ENCODE measurements at regions not wholly inside any gene's neighbourhood (a gene's known extent, or its start where the extent isn't known, plus 50 kb on each side); places are given as distances from the start of the nearest gene placed in this dataset.

DNA sequence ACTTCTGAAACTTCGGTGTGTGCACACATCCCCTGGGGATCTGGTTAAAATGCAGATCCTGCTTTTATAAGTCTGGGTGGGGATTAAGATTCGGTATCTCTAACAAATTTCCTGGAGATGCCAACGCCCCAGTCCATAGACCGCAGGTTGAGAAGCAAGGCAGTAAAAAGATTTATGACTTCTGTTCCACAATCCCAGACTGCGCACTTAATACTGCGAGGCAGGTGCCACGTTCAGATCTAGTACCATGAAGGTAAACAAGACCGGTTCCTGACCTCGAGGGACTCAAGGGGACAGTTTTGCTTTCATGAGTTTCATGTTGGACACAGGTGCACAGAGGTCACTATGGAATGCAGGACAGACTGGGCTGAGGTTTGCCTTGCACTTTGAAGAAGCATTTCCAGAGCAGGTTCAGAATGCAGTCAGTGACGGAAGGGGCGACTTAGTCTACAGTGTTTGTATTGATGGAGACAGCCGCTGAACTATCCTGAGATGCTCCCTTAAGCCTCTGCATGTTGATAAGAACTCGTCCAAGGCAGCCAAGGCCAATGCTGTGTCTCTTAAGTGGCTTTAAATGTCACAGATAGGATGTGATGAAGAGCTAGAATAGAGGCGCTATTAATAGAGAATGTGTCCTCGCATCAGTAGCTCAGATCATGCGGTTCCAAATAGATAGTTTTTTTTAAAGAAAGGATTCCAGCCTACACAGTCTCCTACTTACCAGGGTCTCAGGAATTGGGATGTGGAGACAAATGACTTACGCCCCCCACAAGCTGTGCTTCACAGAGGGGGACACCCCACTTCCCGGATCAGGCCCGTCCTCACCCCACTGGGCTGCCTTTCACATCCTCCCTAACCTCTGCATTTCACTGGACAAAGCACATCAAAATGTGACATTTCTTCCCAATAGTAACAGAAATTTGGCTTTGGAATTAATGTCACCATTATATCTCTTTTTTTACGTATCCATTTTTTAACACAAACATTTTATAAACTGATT lies 97.1 kb upstream of the IRS2 start:
- peaks cover 0 to 3% (median 0%) of the 10 kb centered on the region in 3 donors for H3K9me3 ChIP-seq
- DNase-seq: no peak
- TF ChIP-seq, protein P1, sequence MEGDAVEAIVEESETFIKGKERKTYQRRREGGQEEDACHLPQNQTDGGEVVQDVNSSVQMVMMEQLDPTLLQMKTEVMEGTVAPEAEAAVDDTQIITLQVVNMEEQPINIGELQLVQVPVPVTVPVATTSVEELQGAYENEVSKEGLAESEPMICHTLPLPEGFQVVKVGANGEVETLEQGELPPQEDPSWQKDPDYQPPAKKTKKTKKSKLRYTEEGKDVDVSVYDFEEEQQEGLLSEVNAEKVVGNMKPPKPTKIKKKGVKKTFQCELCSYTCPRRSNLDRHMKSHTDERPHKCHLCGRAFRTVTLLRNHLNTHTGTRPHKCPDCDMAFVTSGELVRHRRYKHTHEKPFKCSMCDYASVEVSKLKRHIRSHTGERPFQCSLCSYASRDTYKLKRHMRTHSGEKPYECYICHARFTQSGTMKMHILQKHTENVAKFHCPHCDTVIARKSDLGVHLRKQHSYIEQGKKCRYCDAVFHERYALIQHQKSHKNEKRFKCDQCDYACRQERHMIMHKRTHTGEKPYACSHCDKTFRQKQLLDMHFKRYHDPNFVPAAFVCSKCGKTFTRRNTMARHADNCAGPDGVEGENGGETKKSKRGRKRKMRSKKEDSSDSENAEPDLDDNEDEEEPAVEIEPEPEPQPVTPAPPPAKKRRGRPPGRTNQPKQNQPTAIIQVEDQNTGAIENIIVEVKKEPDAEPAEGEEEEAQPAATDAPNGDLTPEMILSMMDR (IDR thresholded peaks at IDR 0.05): no peak
- no peaks in the 10 kb centered on the region for H3K36me3 ChIP-seq
- no peak overlapping the region for H3K4me3 ChIP-seq
- no peaks in the 10 kb centered on the region for H3K27me3 ChIP-seq
- intact Hi-C loops (cut with DNase I; ENCODE audit: low total_unique reads): no loop called here
- no peak overlapping the region for H3K27ac ChIP-seq
- no peaks in the 10 kb centered on the region for H3K4me1 ChIP-seq

DNA sequence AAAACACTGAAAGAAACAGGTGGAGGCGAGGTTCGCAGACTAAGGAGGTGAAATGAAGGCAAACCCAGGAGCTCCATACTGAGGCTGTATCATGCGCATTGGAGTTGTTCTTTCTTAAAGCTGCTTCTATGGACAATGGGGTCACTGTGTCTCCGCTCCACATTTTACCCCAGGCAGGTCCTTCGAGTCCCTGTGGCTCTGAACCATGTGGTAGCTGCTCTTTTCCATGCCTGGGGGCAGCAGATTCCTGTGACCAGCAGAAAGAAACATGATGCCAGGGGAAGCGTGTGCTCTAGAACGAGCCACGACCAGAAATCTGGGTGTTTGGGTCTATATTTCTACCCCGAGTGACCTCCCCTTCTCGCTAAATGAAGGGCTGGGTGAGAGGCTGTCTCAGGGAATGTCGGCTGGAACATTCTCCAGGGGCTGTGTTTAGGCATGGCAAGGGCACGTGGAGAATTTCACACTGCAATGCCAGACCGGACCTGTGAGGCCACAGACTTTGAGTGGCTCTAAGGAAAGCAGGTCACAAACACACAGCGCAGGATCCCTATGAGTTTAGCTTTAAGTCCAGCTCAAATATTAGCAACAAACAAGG lies 95.7 kb upstream of the IRS2 start:
- intact Hi-C loops (cut with DNase I; ENCODE audit: low total_unique reads): no loop called here
- Histone ChIP-seq H3K9me3 (no peaks in the 10 kb centered on the region), H3K4me3 (no peak overlapping the region), H3K27ac (no peak overlapping the region), H3K27me3 (no peaks in the 10 kb centered on the region), H3K36me3 (no peaks in the 10 kb centered on the region), H3K4me1 (no peaks in the 10 kb centered on the region)
- TF ChIP-seq, protein P1 (IDR thresholded peaks at IDR 0.05): no peak
- DNase-seq: no peak

DNA sequence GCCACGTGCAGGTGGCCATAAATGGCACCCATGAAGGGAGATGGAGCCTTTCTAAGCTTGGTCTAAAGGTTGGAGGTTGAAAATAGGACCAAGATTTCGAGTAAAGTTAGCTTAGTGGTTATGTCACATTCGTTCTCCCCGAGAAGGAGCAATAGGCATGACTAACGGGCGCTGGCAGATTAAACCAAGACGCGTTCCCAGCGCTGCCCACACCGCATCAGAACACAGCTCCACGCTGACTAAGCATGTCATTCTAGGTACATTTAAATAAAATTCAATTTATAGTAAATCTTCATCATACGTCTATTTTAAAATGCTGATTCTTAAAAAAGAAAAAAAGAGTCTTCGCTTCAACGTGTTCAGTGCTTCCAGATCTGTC lies 95.0 kb upstream of the IRS2 start:
- intact Hi-C loops (cut with DNase I; ENCODE audit: low total_unique reads): no loop called here
- no peak overlapping the region for H3K4me3 ChIP-seq
- DNase-seq: no peak
- peaks cover 0 to 2% (median 0%) of the 10 kb centered on the region in 4 donors for H3K4me1 ChIP-seq
- no peaks in the 10 kb centered on the region for H3K27me3 ChIP-seq
- H3K9me3 ChIP-seq: no peaks in the 10 kb centered on the region
- TF ChIP-seq, protein P1 (IDR thresholded peaks at IDR 0.05): no peak
- H3K27ac ChIP-seq: no peak overlapping the region
- H3K36me3 ChIP-seq: no peaks in the 10 kb centered on the region

DNA sequence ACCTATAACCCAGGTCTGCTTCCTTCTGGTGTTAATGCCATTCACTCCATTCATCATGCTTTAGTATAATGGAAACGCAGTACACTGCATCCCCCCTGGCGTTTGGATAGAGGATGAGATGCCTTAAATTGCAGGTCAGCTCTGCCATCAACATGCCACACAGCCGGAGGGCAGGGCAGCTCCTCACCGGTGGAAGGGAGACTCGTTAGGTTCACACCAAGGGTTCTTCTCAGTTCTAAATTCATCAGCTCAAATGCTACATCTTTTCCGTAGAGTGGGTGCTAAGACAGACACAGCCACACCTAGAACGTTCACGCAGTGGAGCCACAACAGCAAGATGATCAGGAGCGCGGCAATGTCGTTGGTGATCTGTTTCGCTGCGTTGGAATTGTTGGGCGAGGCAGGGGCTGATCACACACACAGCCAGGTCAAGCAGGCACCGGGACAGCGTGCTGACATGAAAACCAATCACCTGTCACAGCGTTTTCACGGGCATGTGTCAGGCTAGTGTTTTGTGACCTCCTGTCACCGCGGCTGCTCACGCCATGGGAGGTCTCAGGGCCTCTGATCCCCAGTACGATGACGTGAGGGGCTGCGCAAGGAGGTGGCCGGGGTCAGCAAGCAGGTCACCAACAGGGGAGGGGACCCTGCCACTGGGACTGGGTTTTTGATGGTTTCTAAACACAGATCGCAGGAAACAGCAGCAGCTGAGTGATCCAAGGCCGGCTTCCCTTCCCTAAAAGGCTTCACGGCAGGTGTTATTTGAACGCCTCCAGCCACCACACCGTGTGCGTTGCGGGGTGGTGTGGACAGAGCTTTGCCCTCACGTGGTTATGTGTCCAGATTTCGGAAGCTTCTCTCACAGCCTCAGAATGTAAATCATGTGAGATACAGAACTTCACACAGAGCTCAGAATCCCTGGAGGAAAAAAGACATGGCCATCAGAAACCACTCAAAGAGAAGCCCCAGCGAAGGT lies 94.3 kb upstream of the IRS2 start:
- peaks cover 0 to 8% (median 5%) of the 10 kb centered on the region in 4 donors for H3K4me1 ChIP-seq
- intact Hi-C loops (cut with DNase I; ENCODE audit: low total_unique reads): no loop called here
- H3K27me3 ChIP-seq: no peaks in the 10 kb centered on the region
- TF ChIP-seq, protein P1 (IDR thresholded peaks at IDR 0.05): no peak
- H3K9me3 ChIP-seq: no peaks in the 10 kb centered on the region
- DNase-seq: no peak
- H3K27ac ChIP-seq: no peak overlapping the region
- H3K36me3 ChIP-seq: no peaks in the 10 kb centered on the region
- H3K4me3 ChIP-seq: no peak overlapping the region

DNA sequence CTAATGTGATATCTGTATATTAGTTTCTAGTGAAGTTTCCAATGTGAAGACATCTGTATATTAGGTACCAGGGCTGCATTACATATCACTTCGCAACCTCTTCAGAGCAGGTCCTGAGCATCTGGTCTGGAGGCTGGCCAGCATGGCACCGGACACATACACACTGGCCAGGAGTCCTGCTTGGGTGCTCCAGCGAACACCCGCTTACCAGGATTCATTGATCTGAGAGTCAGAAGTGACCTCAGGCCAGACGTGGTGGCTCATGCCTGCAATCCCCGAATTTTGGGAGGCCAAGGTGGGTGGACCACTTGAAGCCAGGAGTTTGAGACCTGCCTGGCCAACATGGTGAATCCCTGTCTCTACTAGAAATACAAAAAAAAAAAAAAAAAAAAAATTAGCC lies 93.0 kb upstream of the IRS2 start:
- no peaks in the 10 kb centered on the region for H3K27me3 ChIP-seq
- TF ChIP-seq, protein P1 (IDR thresholded peaks at IDR 0.05): no peak
- no peak overlapping the region for H3K27ac ChIP-seq
- H3K36me3 ChIP-seq: no peaks in the 10 kb centered on the region
- intact Hi-C loops (cut with DNase I; ENCODE audit: low total_unique reads): no loop called here
- H3K4me3 ChIP-seq: no peak overlapping the region
- no peak for DNase-seq
- no peaks in the 10 kb centered on the region for H3K9me3 ChIP-seq
- H3K4me1 ChIP-seq: peaks cover 0 to 22% (median 13%) of the 10 kb centered on the region in 4 donors
